Erythroblast (primary cell): ENCODE measurements at regions not wholly inside any gene's neighbourhood (a gene's known extent, or its start where the extent isn't known, plus 50 kb on each side); places are given as distances from the start of the nearest gene placed in this dataset.

Source experiments
- GATA1 ChIP-seq: IDR thresholded peaks from 2 replicates; pipeline ENCODE4 v1.6.1; 2011; ENCODE audit warnings: low read depth, mild to moderate bottlenecking, control low read depth, low read length, moderate library complexity
- POLR2A ChIP-seq: IDR thresholded peaks from 2 replicates; pipeline ENCODE4 v1.6.1; 2011; ENCODE audit warnings: mild to moderate bottlenecking, low read length

DNA sequence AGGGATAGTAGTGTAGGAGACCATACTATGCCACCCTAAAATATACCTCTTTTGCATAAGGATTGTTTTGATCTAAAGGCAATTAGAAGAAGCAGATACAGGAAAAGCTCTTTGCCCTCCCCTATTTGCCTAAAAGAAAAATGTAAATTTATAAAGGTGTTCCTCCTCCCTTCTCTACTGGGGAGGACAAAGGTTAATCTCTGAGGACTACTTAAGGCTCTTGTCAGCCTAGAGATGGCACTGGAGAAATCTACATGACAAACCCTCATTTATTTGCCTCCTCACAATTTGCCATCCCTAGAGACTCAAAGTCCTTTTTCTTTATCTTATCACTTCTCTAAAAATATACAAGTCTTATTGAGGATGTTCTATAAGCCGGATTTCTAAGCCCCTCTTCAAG, 1021.8 kb downstream of the STPG2 start:
- no peak for TF ChIP-seq POLR2A
- TF ChIP-seq GATA1 = no peak
